Breast epithelium (tissue), 3 donors: ENCODE measurements at regions not wholly inside any gene's neighbourhood (a gene's known extent, or its start where the extent isn't known, plus 50 kb on each side); places are given as distances from the start of the nearest gene placed in this dataset.

ENCODE experiments used
- CTCF ChIP-seq, 3 donors: fragments of 450-650 bp; IDR thresholded peaks; one replicate each; pipeline ENCODE4 v1.5.1; 2016 to 2017; ENCODE audit warnings: antibody characterized with exemption in 3 of 3, mild to moderate bottlenecking in 3 of 3, moderate library complexity in 3 of 3
- POLR2A ChIP-seq: fragments of 450-650 bp; IDR thresholded peaks from one replicate; pipeline ENCODE4 v1.6.1; 2016; ENCODE audit warnings: antibody characterized with exemption, mild to moderate bottlenecking, moderate library complexity
- POLR2AphosphoS5 ChIP-seq, 3 donors: sonication (generic); formaldehyde crosslinking; IDR thresholded peaks; one replicate each; pipeline ENCODE4 v1.6.1; 2017; ENCODE audit warnings: antibody characterized with exemption in 3 of 3

- no peak for TF ChIP-seq CTCF (IDR thresholded peaks at IDR 0.05)
- no peak for TF ChIP-seq POLR2AphosphoS5 (IDR thresholded peaks at IDR 0.05)
- no peak for TF ChIP-seq POLR2A
Measured at GRCh38 chr5:145660897-145661640, 174.1 kb downstream of the PRELID2 start.
